Neural cell (in vitro differentiated cells): ENCODE measurements at regions not wholly inside any gene's neighbourhood (a gene's known extent, or its start where the extent isn't known, plus 50 kb on each side); places are given as distances from the start of the nearest gene placed in this dataset.

Experiments
- H2AFZ ChIP-seq: fragments of 200-600, 300-800 bp; sonication (generic), shearing (Covaris generic); 2 replicates; pipeline ENCODE4 v1.6.0; 2014; ENCODE audit warnings: low read depth, mild to moderate bottlenecking, antibody characterized with exemption, low read length, moderate library complexity
- H3F3A ChIP-seq: fragments of 200-600 bp; shearing (Covaris generic); 2 replicates; pipeline ENCODE4 v1.6.1; 2016; ENCODE audit warnings: mild to moderate bottlenecking, moderate library complexity, mixed read lengths, antibody characterized with exemption, low read length; ENCODE audit not compliant: insufficient read depth, poor library complexity, severe bottlenecking
- H3K27ac ChIP-seq: fragments of 200-600, 300-800 bp; sonication (generic), shearing (Covaris generic); 2 replicates; pipeline ENCODE4 v1.5.1; 2014; ENCODE audit warnings: mild to moderate bottlenecking, low read length, moderate library complexity
- H3K27me3 ChIP-seq: fragments of 300-800, 200-600 bp; sonication (generic), shearing (Covaris generic); 2 replicates; pipeline ENCODE4 v1.6.0; 2014; ENCODE audit warnings: mild to moderate bottlenecking, low read depth, low read length, moderate library complexity; ENCODE audit not compliant: insufficient read depth
- H3K36me3 ChIP-seq: fragments of 300-800, 200-600 bp; sonication (generic), shearing (Covaris generic); 2 replicates; pipeline ENCODE4 v1.5.1; 2014; ENCODE audit warnings: mild to moderate bottlenecking, antibody characterized with exemption, low read length, moderate library complexity; ENCODE audit not compliant: insufficient read depth
- H3K4me2 ChIP-seq: fragments of 300-800, 200-600 bp; sonication (generic), shearing (Covaris generic); 2 replicates; pipeline ENCODE4 v1.6.0; 2014; ENCODE audit warnings: mild to moderate bottlenecking, low read length
- H3K4me3 ChIP-seq: fragments of 300-800, 200-600 bp; sonication (generic), shearing (Covaris generic); 2 replicates; pipeline ENCODE4 v1.5.1; 2014; ENCODE audit warnings: mild to moderate bottlenecking, low read length, moderate library complexity
- H3K79me2 ChIP-seq: fragments of 200-600 bp; shearing (Covaris generic); replicated peaks from 2 replicates; pipeline ENCODE4 v1.6.0; 2014; ENCODE audit warnings: mild to moderate bottlenecking, low read length, moderate library complexity; ENCODE audit not compliant: insufficient read depth
- H3K9ac ChIP-seq: fragments of 300-800, 200-600 bp; sonication (generic), shearing (Covaris generic); 2 replicates; pipeline ENCODE4 v1.6.1; 2016; ENCODE audit warnings: mild to moderate bottlenecking, low read length, mixed read lengths
- H3K9me2 ChIP-seq: fragments of 200-600 bp; shearing (Covaris generic); 2 replicates; pipeline ENCODE4 v1.6.1; 2016; ENCODE audit warnings: mild to moderate bottlenecking, low read length, mixed read lengths; ENCODE audit not compliant: insufficient read depth
- H3K9me3 ChIP-seq: fragments of 200-600, 300-800 bp; sonication (generic), shearing (Covaris generic); 2 replicates; pipeline ENCODE4 v1.6.1; 2016; ENCODE audit warnings: mild to moderate bottlenecking, mixed run types, low read length, moderate library complexity, mixed read lengths
- H4K20me1 ChIP-seq: fragments of 200-600 bp; shearing (Covaris generic); 2 replicates; pipeline ENCODE4 v1.6.1; 2016; ENCODE audit warnings: mild to moderate bottlenecking, mixed run types; ENCODE audit not compliant: insufficient read depth
- EP300 ChIP-seq: fragments of 450-650 bp; conservative IDR thresholded peaks from 2 replicates; pipeline ENCODE4 v1.6.1; 2014; ENCODE audit warnings: antibody characterized with exemption, mild to moderate bottlenecking, moderate library complexity; ENCODE audit not compliant: poor library complexity, severe bottlenecking
- EZH2 ChIP-seq: fragments of 200-600, 300-800 bp; shearing (Covaris generic), sonication (generic); IDR thresholded peaks from 2 replicates; pipeline ENCODE4 v1.6.1; 2014; ENCODE audit warnings: antibody characterized with exemption, low read length, borderline replicate concordance, mild to moderate bottlenecking; ENCODE audit not compliant: insufficient read depth, poor library complexity, severe bottlenecking
- MXI1 ChIP-seq: fragments of 450-650 bp; conservative IDR thresholded peaks from 2 replicates; pipeline ENCODE4 v1.6.1; 2014; ENCODE audit warnings: antibody characterized with exemption, mild to moderate bottlenecking; ENCODE audit not compliant: poor library complexity, severe bottlenecking
- POLR2AphosphoS5 ChIP-seq: IDR thresholded peaks from 2 replicates; pipeline ENCODE4 v1.6.1; 2012
- RAD21 ChIP-seq: fragments of 450-650 bp; conservative IDR thresholded peaks from 2 replicates; pipeline ENCODE4 v1.6.1; 2014; ENCODE audit warnings: antibody characterized with exemption, mild to moderate bottlenecking, moderate library complexity
- SMC3 ChIP-seq: fragments of 450-650 bp; conservative IDR thresholded peaks from 2 replicates; pipeline ENCODE4 v1.6.1; 2014; ENCODE audit warnings: antibody characterized with exemption, mild to moderate bottlenecking, moderate library complexity; ENCODE audit not compliant: poor library complexity
- TAF1 ChIP-seq: IDR thresholded peaks from 2 replicates; pipeline ENCODE4 v1.6.1; 2012; ENCODE audit warnings: low read depth
- TF ChIP-seq, protein P1 (sequence below): IDR thresholded peaks from 2 replicates; pipeline ENCODE4 v1.6.1; 2012; ENCODE audit warnings: borderline replicate concordance
- TF ChIP-seq, protein P2 (sequence below): fragments of 450-650 bp; IDR thresholded peaks from 2 replicates; pipeline ENCODE4 v1.5.1; 2014; ENCODE audit warnings: antibody characterized with exemption, mild to moderate bottlenecking, moderate library complexity; ENCODE audit not compliant: poor library complexity, severe bottlenecking

DNA sequence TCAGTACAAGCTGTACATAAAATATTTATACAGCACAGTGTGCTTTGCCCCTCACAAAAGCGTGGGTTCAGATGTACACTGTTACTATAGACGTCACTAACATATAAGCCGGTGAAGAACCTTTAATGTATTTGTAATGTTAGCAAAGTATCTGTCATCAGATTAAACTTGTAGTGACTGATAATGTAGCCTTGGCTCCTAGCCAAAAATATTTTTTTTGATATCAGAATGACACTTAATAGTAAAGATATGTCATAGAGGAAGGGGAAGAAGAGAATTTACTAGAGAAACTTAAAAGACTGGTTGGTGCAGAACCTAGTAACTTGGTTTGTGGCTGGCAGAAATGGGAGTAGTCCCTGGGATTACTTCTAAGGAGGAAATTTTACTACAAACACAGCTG, 258.7 kb upstream of the DMRT1 start:
- Histone ChIP-seq H2AFZ (no peak overlapping the region), H3K36me3 (no peaks in the 10 kb centered on the region), H3K4me2 (no peak overlapping the region), H3F3A (no peaks in the 10 kb centered on the region), H3K9ac (no peak overlapping the region), H3K27me3 (no peaks in the 10 kb centered on the region), H3K27ac (no peak overlapping the region), H3K9me3 (no peaks in the 10 kb centered on the region), H4K20me1 (no peaks in the 10 kb centered on the region), H3K79me2 (no peaks in the 10 kb centered on the region), H3K4me3 (no peak overlapping the region), H3K9me2 (no peaks in the 10 kb centered on the region)
- no peak for TF ChIP-seq TAF1
- no peak for TF ChIP-seq RAD21
- TF ChIP-seq, protein P1, sequence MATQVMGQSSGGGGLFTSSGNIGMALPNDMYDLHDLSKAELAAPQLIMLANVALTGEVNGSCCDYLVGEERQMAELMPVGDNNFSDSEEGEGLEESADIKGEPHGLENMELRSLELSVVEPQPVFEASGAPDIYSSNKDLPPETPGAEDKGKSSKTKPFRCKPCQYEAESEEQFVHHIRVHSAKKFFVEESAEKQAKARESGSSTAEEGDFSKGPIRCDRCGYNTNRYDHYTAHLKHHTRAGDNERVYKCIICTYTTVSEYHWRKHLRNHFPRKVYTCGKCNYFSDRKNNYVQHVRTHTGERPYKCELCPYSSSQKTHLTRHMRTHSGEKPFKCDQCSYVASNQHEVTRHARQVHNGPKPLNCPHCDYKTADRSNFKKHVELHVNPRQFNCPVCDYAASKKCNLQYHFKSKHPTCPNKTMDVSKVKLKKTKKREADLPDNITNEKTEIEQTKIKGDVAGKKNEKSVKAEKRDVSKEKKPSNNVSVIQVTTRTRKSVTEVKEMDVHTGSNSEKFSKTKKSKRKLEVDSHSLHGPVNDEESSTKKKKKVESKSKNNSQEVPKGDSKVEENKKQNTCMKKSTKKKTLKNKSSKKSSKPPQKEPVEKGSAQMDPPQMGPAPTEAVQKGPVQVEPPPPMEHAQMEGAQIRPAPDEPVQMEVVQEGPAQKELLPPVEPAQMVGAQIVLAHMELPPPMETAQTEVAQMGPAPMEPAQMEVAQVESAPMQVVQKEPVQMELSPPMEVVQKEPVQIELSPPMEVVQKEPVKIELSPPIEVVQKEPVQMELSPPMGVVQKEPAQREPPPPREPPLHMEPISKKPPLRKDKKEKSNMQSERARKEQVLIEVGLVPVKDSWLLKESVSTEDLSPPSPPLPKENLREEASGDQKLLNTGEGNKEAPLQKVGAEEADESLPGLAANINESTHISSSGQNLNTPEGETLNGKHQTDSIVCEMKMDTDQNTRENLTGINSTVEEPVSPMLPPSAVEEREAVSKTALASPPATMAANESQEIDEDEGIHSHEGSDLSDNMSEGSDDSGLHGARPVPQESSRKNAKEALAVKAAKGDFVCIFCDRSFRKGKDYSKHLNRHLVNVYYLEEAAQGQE: no peak
- TF ChIP-seq EP300: no peak
- no peak for TF ChIP-seq POLR2AphosphoS5
- no peak for TF ChIP-seq SMC3
- TF ChIP-seq, protein P2, sequence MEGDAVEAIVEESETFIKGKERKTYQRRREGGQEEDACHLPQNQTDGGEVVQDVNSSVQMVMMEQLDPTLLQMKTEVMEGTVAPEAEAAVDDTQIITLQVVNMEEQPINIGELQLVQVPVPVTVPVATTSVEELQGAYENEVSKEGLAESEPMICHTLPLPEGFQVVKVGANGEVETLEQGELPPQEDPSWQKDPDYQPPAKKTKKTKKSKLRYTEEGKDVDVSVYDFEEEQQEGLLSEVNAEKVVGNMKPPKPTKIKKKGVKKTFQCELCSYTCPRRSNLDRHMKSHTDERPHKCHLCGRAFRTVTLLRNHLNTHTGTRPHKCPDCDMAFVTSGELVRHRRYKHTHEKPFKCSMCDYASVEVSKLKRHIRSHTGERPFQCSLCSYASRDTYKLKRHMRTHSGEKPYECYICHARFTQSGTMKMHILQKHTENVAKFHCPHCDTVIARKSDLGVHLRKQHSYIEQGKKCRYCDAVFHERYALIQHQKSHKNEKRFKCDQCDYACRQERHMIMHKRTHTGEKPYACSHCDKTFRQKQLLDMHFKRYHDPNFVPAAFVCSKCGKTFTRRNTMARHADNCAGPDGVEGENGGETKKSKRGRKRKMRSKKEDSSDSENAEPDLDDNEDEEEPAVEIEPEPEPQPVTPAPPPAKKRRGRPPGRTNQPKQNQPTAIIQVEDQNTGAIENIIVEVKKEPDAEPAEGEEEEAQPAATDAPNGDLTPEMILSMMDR: no peak
- no peak for TF ChIP-seq EZH2
- TF ChIP-seq MXI1: no peak

DNA sequence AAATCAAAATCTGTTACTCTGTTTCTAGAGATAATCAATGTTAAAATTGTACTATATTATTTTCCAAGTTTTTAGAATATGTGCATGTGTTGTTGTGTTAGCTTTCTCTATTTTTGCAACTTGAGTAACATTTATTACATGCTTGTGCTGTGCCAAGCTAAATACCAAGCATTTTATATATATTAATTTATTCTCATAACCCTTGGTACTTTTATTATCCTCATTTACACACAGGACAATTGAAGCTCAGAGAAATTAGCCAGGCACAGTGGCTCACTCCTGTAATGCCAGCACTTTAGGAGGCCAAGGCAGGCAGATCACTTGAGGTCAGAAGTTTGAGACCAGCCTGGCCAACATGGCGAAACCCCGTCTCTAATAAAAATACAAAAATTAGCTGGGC, 254.0 kb upstream of the DMRT1 start:
- Histone ChIP-seq H3K36me3 (no peaks in the 10 kb centered on the region), H3K4me2 (no peak overlapping the region), H3F3A (no peaks in the 10 kb centered on the region), H3K9ac (no peak overlapping the region), H3K9me2 (no peaks in the 10 kb centered on the region), H3K27me3 (no peaks in the 10 kb centered on the region), H2AFZ (no peak overlapping the region), H3K4me3 (no peak overlapping the region), H4K20me1 (no peaks in the 10 kb centered on the region), H3K79me2 (no peaks in the 10 kb centered on the region), H3K9me3 (no peaks in the 10 kb centered on the region), H3K27ac (no peak overlapping the region)
- TF ChIP-seq EZH2 (no peak), TAF1 (no peak), SMC3 (no peak), POLR2AphosphoS5 (no peak), MXI1 (no peak), RAD21 (no peak), EP300 (no peak)
- TF ChIP-seq, protein P2: no peak
- TF ChIP-seq, protein P1: no peak
